ENCODE measurements at regions not wholly inside any gene's neighbourhood (a gene's known extent, or its start where the extent isn't known, plus 50 kb on each side); places are given as distances from the start of the nearest gene placed in this dataset.
"Not testable (repeated sequence)": the region's sequence is repeated elsewhere in the genome, so short reads cannot be mapped to it uniquely, and the experiment has no call there.

GRCh38 chr2:212913640-212914306 is 237.6 kb downstream of the IKZF2 start:
- no peak for DNase-seq (ENCODE audit: low read depth in 2 of 2)

- DNase-seq (ENCODE audit: low read depth in 2 of 2), result no peak
These were observed 238.8 kb downstream of the IKZF2 start for GRCh38 chr2:212912445-212913103.

DNA sequence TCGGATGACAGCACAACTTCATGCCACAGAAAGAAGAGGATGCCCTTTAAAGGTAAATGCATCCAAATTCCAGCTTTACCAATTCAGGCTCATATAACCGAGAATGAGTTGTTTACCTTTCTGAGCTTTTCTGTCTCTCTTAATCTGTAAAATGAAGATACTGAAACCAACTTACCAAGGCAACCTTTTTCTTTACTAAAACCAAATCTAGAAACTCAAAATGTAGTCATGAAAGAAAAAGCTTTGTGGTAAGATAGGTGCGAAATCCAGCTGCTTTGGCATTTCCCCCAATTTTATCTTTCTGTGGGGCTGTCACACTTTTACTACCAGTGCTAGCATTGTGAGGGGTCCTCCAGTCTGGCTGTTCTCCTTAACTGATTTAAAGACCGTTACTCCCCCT is 240.4 kb downstream of the IKZF2 start:
- no peak for DNase-seq (ENCODE audit: low read depth in 2 of 2)

DNA sequence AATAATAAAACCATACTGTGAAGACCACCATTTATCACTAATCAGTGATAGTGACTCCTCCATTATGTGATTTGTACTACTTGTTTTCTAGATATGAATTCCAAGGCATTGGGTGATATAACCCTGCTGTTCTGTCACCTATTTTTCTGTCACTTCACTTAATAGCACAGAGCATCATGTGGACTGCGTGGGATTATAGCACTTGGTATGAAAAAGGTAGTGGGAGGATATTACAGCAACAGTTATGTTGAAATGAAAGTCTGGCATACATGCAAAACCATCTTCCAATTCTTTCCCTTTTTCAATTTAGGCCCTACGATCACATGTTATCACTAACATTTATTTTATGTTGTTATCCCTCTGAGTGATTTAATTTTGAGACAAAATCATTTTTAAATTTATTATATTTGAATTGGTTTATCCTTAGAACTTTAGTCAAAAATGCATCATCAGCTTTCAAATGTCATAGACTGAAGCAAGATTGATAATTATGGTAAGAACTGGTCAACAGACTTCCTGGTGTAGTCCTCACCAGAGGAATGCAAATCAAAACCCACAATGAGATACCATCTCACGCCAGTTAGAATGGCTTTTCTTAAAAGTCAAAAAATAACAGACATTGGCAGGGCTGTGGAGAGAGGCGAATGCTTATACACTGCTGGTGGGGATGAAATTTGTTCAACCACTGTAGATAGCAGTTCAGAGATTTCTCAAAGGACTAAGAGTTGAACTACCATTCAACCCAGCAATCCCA is 242.6 kb downstream of the IKZF2 start:
- no peak for DNase-seq (ENCODE audit: low read depth in 2 of 2)

- DNase-seq (ENCODE audit: low read depth in 2 of 2), result no peak
These were observed 243.4 kb downstream of the IKZF2 start for GRCh38 chr2:212908031-212908430.

DNA sequence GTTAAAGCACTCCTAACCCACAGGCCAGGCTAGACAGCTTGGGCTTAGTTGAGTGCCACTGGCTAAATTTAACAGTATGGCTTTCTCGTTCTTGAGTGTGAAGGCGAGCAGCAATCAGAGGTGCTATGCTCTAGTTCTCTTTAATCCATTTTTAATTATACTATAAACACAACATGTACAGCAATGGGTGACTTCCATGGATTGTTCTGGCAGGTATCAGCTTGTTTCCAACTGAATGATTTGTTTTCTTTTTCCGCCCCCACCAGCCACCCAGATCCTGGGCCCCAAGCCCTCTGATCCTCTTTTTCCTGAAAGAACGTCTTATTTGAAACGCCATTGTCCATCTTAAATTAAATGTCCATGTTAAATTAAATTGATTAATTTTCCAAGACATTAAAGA is 244.8 kb downstream of the IKZF2 start:
- no peak for DNase-seq (ENCODE audit: low read depth in 2 of 2)

GRCh38 chr2:212905640-212906201 is 245.7 kb downstream of the IKZF2 start:
- no peak for DNase-seq (ENCODE audit: low read depth in 2 of 2)

DNA sequence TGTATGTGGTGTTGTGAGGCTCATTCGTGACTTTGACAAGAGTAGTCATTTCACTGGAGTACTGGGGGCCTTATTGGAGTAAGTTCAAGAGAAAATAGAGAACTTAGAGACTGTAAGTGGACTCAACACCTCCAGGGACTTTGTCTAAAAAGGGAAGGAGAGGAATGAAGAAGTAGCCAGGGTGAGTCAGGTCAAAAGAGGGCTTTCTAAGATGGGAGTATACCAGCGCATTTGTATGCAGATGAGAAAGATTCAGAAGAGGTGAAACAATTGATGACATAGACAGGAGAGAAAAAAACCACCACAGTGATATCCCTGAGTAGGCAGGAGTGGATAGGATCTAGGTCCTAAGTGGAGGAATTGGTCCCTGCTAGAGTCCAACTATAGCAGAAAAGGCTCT is 246.8 kb downstream of the IKZF2 start:
- DNase-seq (ENCODE audit: low read depth in 2 of 2), result no peak

DNA sequence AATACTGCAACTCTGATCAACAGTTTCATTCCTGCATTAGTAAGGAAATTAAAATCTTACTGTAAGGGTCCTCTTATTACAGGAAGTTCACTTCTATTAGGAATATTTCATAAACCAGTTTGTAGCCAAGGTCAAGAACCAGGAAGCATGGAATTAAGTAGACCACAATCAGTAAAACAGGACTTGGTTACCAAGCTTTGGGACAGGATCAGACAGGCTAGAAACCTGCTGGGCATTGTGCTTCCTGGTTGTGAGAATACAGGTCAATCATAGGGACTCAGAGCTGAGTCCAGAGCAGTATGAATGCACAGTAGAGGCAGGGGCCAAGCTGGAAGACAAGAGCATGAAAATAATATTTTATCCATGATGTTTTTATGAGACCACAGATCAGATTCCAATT is 248.0 kb downstream of the IKZF2 start:
- no peak for DNase-seq (ENCODE audit: low read depth in 2 of 2)

- no peak for DNase-seq (ENCODE audit: low read depth in 2 of 2)
These were observed 249.0 kb downstream of the IKZF2 start for GRCh38 chr2:212902421-212902820.

- no peak for DNase-seq (ENCODE audit: low read depth in 2 of 2)
These were observed 249.7 kb downstream of the IKZF2 start for GRCh38 chr2:212901604-212902275.

- DNase-seq (ENCODE audit: low read depth in 2 of 2), result no peak
These were observed 250.7 kb downstream of the IKZF2 start for GRCh38 chr2:212900715-212901114.

- no peak for DNase-seq (ENCODE audit: low read depth in 2 of 2)
These were observed 253.4 kb downstream of the IKZF2 start for GRCh38 chr2:212898011-212898410.

DNA sequence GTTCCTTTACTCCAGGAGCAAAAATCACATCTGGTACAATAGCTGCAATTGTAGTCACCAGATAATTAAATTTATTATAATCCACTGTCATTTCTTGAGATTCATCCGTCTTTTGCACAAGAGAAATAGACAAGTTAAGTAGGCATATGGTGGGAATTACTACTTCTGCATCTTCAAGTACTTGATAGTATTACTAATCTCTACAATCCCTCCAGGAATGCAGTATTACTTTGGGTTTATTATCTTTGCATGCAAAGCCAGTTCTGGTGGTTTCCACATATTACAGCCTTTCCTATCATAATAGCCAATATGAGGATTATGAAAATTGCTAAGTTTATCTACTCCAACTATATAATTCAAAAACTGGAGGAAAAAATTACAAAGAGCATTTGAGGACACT is 254.1 kb downstream of the IKZF2 start:
- DNase-seq (ENCODE audit: low read depth in 2 of 2), result no peak

- DNase-seq (ENCODE audit: low read depth in 2 of 2), result no peak
These were observed 257.4 kb downstream of the IKZF2 start for GRCh38 chr2:212894026-212894425.

- DNase-seq (ENCODE audit: low read depth in 2 of 2), result no peak
These were observed 258.2 kb downstream of the IKZF2 start for GRCh38 chr2:212893216-212893615.

GRCh38 chr2:212892193-212892592 is 259.2 kb downstream of the IKZF2 start:
- DNase-seq (ENCODE audit: low read depth in 2 of 2), result no peak

DNA sequence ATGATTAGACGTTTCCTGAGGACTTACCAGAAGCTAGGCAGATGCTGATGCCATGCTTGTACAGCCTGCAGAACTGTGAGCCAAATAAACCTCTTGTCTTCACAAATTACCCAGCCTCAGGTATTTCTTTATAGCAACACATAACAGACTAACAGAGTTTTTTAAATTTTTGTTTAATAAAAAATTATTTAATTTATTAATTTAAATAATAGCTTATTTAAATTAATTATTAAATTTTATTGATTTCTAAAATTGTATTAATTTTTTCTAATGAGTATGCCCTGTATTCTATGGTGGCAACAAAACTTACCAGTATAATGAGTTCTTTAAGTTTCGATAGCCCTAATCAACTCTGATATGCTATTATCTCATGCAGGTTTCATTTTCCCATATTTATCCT is 259.8 kb downstream of the IKZF2 start:
- no peak for DNase-seq (ENCODE audit: low read depth in 2 of 2)

DNA sequence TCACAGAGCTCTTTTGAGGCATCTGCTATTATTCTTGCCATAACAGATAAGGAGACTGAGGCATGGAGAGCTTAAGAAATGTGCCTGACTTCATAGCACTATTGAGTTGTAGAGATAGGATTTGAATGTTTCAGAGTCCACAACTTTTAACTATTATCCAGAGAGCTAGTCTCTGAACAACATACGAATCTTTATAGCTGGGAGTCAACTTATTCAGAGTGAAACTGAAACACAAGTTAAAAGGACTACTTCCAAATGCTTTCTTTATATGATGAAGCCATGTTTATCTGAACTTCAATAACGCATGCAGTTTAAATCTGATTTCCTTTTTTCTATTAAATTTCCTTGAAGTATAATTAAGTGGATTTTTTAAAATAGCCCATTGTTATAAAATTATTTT is 268.8 kb downstream of the IKZF2 start:
- no peak for DNase-seq (ENCODE audit: low read depth in 2 of 2)

DNA sequence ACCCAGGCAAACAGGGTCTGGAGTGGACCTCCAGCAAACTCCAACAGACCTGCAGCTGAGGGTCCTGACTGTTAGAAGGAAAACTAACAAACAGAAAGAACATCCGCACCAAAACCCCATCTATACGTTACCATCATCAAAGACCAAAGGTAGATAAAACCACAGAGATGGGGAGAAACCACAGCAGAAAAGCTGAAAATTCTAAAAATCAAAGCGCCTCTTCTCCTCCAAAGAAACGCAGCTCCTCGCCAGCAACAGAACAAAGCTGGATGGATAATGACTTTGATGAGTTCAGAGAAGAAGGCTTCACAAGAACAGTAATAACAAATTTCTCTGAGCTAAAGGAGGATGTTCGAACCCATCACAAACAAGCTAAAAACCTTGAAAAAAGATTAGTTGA is 274.9 kb downstream of the IKZF2 start:
- not testable (repeated sequence) for DNase-seq (ENCODE audit: low read depth in 2 of 2)

- DNase-seq (ENCODE audit: low read depth in 2 of 2), result not testable (repeated sequence)
These were observed 275.5 kb downstream of the IKZF2 start for GRCh38 chr2:212875950-212876349.

- DNase-seq (ENCODE audit: low read depth in 2 of 2), result no peak
These were observed 278.2 kb downstream of the IKZF2 start for GRCh38 chr2:212873256-212873655.
